Colon (tissue), 2 donors: ENCODE measurements at regions not wholly inside any gene's neighbourhood (a gene's known extent, or its start where the extent isn't known, plus 50 kb on each side); places are given as distances from the start of the nearest gene placed in this dataset.
"Not testable (repeated sequence)": the region's sequence is repeated elsewhere in the genome, so short reads cannot be mapped to it uniquely, and the experiment has no call there.

Experiments used
- FAIRE-seq: peaks from 2 replicates; lab custom pipeline; 2012; peaks lifted over from hg19 to GRCh38; lab: Jason Lieb, UNC
- donor health status: control.
- donor health status: control.

- FAIRE-seq = no peak
Measured at GRCh38 chr21:15311510-15311909, 246.7 kb upstream of the NRIP1 start.

DNA sequence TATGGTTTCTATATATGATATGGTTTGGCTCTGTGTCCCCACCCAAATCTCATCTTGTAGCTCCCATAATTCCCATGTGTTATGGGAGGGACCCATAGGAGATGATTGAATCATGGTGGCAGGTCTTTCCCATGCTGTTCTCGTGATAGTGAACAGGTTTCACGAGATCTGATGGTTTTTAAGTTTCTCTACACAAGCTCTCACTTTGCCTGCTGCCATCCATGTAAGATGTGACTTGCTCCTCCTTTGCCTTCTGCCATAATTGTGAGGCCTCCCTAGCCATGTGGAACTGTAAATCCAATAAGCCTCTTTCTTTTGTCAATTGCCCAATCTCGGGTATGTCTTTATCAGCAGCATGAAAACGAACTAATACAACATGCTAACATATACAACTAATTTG lies 252.2 kb upstream of the NRIP1 start:
- not testable (repeated sequence) for FAIRE-seq

GRCh38 chr21:15319727-15320126 lies 254.9 kb upstream of the NRIP1 start:
- no peak for FAIRE-seq

GRCh38 chr21:15324542-15324941 lies 259.7 kb upstream of the NRIP1 start:
- no peak for FAIRE-seq

DNA sequence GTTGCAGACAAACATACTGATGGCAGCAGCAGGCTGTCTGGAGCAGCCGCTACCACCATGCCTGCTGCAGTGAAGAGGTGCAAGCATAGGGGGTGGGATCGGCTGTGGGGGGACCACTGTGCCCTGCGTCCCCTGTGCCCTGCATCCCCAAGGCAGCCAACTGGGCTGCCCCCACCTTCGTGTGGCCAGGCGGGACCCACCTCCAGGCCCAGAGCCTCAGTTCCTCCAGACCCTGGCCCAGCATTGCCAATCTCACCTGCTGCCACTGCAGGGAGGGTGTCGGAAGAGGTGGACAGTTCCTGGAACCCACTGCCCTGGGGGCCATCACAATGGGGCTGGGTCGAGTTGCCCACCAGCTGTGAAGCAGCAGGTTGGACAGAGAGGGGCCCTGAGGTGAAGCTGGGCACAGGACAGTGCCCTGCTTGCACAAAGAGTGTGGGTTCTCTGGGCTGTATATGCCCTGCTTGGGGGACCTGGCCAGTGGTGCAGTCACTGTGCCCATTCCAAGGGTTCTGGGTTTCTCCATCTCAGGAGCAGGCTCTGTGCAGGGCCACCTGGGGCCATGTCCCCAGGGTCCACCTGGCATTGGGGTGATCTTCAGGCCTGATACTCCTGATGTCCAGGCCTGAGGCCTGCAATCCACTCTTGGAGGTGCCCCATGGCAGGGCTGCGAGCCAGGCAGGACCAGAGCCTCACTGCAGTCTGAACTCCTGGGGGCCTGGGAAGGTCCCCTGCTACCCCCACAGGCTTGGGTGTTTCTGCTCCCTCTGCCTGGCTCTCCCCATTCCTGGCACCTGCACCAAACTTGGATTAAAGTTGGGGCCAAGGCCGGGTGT lies 261.4 kb upstream of the NRIP1 start:
- FAIRE-seq = no peak

DNA sequence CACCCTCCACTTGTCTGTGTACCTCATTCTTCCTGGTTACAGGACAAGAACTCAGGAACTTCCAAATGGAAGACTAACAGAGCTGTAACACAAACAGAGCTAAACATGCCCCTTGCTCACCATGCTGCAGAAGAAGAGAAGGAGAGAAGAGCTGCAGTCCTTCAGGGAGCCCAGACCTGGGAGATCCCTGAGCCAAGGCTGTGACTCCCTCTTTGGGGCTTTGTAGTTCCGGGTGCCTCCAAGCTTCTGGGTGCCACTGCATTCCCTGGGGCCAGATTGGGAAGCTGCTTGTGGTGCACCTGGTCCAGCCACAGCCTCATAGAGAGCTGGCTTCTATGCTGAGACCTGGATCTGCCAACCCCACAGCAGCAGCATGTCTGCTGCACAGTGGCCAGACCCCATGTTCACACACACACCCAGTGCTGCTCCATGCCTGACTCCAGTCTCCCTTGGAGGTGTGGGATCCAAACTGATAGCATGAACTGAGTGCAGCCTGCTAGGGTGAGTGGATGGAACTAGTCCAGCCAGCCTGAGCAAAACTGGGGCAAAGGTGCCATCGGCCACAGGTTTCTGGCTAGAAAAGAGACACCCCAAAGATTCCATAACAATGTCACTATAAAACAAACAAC lies 263.0 kb upstream of the NRIP1 start:
- FAIRE-seq = no peak

GRCh38 chr21:15329191-15329590 lies 264.4 kb upstream of the NRIP1 start:
- no peak for FAIRE-seq

- FAIRE-seq = no peak
Measured at GRCh38 chr21:15330872-15331271, 266.1 kb upstream of the NRIP1 start.

DNA sequence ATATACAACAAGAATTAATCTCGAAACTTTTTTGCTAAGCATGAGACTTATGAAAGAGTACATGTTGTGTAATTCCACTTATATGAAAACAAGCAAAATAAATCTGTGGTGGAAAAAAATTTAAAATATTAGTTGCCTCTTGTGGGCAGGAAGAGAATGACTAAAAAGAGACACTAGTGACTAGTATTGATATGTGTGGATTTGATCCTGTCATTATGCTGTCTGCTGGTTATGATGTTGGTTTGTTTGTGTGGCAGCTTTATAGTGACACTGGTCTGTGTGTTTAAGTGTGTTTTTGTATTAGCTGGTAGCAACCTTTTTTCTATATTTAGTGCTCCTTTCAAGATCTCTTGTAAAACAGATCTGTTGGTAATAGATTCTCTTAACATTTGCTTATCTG lies 267.8 kb upstream of the NRIP1 start:
- FAIRE-seq = no peak

DNA sequence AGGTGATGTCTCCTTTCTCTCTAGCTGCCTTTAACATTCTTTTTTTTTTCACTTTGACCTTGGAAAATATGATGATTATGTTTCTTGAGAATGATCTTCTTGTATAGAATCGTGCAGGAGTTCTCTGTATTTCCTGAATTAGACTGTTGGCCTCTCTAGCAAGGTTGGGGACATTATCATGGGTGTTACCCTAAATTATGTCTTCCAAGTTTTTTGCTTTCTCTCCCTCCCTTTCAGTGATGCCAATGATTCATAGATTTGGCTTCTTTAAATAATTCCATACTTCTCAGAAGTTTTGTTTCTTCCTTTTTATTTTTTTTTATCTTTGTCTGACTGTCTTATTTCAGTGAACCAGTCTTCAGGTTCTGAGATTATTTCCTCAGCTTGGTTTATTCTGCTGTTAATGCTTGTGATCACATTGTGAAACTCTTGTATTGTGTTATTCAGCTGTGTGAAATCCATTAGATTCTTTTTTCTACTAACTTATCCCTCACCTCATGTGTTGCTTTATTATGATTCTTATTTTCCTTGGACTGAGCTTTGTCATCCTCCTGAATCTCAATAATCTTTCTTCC lies 268.4 kb upstream of the NRIP1 start:
- FAIRE-seq = no peak

DNA sequence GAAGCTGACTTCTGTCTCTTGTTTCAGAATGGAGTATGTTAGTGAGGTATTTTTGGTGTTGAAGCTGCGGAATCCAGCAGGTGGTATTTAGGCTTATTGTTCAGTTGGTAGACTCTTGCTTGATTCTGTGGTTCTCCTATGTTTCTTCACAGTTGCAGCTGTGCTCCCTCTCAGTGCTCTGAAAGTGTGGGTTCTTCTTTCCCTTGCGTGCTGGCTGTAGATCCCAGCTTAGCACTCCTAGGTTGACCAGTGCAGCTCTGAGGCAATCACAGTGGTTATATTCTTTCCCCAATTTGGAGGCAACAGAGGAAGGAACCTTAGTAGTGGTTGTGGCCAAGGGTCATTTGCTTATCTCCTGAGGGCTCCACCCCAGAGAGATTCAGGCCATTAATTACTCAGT lies 269.2 kb upstream of the NRIP1 start:
- no peak for FAIRE-seq

DNA sequence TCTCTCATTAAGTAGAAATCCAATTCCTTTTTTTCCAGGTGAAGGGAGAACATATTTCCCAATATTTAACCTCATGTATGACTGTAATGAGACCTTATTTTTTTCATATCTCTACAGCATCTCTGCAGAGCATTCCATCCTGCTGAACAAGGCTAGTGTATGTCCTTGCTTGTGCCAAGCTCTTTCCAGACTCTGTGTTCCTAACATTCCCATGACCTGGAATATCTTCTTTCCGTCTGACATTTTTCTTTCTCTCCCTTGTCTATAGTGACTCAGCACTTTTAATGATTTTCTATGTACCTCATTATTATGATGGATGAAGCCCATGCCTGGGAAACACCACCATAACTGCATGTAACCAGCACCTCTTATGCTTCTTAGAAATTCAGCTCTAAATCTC lies 278.3 kb upstream of the NRIP1 start:
- FAIRE-seq = no peak

DNA sequence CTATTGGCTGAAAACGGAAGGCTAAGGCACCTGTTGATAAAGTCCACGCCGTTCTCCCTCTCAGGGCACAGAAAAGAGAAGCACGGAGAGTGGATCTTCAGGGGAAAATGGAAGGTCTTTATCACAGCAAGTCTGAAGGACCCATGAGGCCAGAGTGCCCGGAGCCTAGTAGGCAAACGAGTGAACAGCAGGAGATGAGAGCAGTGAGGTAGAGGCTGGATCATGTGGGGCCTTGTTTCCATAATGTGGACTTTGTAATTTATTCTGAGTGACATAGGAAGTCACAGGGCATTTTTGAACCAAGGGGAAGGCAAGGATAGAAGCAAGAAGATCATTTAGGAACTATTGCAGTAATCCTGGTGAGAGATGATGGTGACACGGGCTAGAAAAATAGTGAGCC lies 287.2 kb upstream of the NRIP1 start:
- FAIRE-seq = no peak

DNA sequence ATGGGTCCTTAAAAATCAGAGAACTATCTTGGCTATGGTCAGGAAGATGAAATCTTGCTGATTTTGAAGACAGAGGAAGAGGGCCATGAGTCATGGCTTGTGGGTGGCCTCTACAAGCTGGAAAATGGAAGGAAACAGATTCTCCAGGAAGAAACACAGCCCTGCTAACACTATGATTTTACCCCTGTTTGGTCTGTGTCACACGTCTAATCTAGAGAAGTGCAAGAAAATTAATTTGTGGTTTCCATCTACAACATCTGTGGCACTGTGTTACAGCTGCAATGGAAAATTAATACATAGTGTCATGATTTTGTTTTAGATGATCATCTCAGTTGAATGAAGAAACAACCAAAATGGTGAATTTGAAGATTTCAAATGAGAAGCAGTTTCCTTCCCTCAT lies 288.7 kb upstream of the NRIP1 start:
- FAIRE-seq = no peak

DNA sequence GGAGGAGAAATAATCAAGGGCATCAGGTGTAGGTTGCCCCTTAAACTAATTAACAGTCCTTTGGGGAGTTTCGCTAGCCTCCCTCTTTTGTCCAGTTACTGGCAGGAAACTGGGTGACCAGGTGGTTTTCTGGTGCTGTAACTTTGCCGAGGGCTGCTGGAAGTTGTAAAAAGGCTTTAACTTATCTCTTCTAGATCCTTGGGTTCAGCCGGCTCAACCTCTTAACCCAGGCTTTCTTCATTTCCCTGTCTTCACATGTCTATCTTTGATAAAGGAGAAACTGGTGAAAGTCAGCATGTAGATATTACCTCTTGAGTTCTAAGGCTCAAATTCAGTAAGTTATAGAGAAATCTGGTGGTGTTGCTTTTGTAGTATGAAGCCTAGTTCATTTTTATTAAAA lies 289.7 kb upstream of the NRIP1 start:
- FAIRE-seq = no peak

DNA sequence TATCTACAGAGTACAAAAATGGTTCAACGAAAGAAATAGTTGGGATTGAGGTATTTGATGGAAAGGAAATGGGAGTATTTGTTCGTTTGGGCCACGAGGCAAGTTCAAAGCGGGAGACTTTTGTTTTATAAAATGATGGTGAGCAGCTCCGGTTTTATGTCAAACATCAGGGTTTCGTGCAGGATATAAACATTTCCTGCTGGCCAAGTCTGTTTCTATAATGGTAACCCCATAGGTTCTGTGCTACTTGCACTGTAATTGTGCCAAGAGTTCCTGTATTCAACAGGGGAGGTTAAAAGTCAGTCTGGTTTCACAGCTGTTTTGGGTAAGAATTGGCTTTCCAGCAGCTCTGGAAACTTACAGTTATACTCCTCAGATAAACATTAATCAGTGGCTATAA lies 290.3 kb upstream of the NRIP1 start:
- no peak for FAIRE-seq

DNA sequence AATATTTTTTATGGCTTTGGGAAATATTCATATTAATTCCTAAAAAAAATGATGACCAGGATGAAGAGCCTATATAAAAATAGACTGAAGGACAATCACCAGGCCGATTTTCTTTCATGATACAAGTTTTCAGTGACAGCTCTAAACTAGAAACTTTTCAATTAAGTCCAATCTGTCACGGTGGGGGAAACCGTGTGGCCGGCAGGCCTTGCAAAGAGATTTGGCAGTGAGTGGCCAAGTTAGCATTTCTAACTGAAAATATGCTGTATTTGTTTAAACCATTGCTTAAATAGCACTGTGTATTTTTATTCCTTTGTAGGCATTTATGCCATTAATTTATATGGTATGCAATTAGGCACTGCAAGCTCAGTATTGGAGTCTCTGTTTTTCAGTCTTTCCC lies 294.5 kb upstream of the NRIP1 start:
- no peak for FAIRE-seq

DNA sequence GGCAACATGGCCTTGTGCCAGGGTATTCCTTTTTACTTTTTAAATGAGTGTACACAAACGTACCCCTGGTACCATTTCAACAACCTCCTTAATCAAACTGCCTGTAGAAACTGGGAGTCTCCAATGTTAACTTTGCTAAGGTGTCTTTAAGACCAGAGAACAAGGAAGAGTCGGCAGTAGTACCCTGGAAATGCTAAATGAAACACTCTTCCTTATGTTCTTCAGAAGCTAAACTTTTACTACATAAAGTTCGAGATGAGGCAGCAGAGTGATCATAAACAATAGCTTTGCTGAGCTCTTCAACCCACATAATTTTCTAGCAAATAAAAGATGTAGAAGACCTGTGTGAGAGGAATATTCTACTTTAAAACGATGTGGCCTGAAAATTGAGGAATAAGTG lies 297.7 kb upstream of the NRIP1 start:
- FAIRE-seq = no peak

- no peak for FAIRE-seq
Measured at GRCh38 chr21:15363921-15364320, 299.1 kb upstream of the NRIP1 start.

DNA sequence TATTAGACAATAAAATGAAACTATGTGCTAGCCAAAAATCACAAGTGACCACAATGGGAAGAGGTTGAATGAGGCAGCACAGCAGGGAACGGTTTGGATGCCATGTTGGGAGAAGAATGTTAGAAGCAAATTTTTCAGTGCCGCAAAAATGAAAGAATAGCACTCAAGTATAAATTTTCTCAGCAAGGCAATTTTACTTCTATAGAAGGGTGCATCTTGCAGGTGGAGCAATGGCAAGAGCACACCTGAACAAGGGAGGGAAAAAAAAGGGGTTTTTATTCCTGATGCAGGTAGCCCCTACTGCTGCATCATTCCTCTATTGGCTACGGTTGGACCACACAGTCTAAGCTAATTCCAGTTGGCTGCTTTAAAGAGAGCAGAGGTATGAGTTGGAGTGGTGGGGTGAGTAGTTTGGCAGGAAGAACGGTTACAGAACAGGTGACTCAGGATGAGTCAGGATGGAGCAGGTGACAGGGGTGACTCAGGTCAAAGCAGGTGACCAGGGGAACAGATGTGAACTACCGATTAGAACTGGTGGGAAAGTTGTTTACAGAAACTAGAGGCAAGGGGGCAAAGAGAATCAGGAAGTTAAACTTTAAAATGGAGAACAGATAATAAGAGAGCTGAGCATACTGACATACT lies 301.1 kb upstream of the NRIP1 start:
- no peak for FAIRE-seq

GRCh38 chr21:15366555-15366954 lies 301.8 kb upstream of the NRIP1 start:
- FAIRE-seq = no peak

- no peak for FAIRE-seq
Measured at GRCh38 chr21:15367061-15367626, 302.3 kb upstream of the NRIP1 start.

- no peak for FAIRE-seq
Measured at GRCh38 chr21:15370462-15370975, 305.7 kb upstream of the NRIP1 start.
